Middle frontal gyrus (tissue), 1 donor: ENCODE measurements at regions not wholly inside any gene's neighbourhood (a gene's known extent, or its start where the extent isn't known, plus 50 kb on each side); places are given as distances from the start of the nearest gene placed in this dataset.

ENCODE experiments used
- DNase-seq: peaks from one replicate; pipeline ENCODE4 v3.0.0-alpha.2; 2015; ENCODE audit warnings: low spot score; ENCODE audit errors: extremely low spot score

DNA sequence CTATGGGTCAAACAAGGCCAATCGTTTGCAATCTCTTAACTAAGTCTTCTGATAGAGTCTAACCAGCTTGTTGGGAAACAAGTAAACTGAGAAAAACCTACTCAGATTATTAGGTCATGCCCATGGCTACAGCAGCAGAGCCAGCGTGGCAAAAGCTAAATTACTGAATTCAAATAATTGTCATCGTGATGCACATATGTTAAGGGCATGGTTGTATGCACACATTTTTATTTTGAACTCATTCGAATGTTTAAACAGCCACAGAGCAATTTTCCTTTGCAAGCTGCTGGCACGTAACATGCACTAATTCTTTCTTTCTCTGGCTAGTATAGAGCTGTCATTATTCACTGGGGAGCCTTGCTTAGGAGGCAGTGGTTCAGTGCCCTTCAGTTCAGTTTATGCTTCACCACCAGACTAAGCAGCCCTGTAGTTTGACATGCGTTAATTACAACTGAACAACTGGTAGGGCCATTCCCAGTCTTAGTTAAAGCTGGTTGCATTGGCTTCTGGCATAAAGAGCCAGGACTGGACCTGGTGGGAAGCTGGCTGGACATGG, 396.4 kb downstream of the METTL15 start:
- no peak for DNase-seq

DNA sequence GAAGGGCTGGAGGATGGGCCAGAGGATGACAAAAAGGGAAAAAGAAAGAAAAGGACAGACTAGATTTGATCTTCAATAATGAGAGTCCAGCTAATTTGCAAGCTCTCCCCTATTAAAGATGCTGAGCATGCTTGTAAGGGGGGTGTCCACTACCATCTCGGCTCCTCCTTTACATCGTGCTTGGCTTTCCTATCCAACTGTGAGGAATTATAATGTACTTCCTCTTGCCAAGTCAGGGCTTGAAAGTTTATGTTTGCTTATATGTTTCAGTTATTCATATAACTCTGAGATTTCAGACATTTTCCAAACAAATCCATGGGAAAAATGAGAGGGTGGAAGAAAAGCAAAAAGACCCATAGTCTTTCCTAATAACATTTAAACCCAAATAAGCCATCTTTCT, 387.1 kb downstream of the METTL15 start:
- no peak for DNase-seq

DNA sequence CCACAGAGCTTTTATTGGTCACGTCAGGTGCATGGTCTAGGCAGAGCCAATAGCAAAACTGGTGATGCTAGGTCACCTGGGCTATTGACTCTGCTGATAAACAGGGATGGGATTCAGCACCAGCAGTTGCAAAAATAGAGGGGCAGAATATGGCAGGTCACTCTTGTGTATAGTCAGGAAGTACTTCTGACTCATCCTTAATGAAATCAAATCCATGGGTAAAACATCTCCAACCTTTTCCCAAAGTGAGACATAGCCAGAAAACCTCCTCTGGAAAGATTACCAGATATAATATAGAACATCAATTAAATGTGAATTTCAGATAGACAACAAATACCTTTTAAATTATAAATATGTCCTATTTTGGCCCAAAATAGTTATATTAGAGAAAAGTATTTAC, 383.2 kb downstream of the METTL15 start:
- no peak for DNase-seq

- DNase-seq: no peak
Observed at GRCh38 chr11:28490773-28491382, 382.7 kb downstream of the METTL15 start.

DNA sequence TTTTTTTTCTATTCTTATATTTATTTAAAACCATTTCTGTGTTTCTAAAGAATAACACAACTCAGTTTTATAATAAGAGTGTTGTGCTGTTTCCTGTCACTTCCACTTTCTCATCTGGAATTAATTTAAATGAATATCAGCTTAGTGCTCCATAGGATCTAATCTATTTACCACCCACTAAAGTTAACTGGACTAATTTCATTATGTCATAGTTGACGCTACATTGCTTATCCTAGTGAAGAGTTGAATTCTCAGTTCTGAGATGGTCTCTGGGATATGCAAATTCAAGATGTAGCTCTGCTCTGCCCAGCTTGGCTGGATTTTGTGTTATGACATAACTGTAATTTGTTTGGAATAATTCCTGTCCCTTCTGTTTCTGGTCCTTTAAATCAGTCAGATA, 380.1 kb downstream of the METTL15 start:
- no peak for DNase-seq

DNA sequence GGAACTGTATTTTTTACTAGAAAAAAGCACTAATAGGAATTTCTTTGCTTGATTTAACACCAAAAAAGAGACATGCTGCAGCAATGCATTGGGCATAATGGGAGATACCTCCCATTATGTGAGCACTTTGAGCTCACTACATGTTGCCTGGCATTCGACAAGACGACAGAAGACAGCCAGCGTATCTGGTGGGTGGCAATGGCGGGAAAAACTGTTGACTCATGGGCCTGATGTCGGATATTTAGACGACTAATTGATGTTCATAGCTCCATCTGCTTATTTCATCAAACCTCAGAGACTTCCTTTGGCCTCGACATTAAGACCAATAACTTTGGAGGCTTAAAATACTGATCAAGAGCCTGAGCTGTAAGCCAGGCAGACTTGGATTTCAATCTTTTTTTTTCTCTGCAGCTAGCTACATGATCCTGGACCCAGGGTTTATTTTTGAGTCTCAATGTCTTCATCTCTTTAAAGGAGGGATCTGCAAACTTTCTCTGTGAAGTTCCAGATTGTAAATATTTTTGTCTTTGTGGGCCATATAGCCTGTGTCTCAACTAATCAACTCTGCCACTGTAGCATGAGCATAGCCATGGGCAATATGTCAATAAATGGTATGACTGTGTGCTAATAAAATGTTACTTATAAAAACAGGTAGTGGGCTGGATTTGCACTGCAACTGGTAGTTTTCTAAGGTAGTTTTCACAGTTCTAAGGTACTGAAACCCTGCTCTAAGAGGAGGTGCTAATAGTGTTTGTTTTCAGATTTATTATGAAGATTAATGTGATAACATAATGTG, 375.1 kb downstream of the METTL15 start:
- no peak for DNase-seq

DNA sequence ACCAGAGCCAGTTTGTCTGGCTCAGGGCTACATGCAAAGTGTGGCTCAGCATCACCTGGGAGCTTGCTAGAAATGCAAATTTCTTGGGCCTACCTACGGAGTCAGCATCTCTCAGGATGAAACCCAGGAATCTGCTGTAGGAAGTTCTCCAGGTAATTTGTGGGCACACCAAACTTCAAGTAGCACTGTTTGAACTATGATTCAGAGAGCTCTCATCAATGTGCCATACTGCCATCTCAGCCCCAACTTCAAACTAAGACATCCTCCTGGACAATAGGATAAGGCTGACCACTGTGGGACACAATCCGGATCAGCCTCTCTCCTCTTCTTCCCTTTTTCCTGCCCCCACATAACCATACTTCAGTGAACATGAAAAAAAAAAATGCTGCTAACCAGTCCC, 374.5 kb downstream of the METTL15 start:
- no peak for DNase-seq

GRCh38 chr11:28481616-28482480, 373.7 kb downstream of the METTL15 start:
- DNase-seq: no peak

- no peak for DNase-seq
Observed at GRCh38 chr11:28480406-28480805, 372.2 kb downstream of the METTL15 start.

- no peak for DNase-seq
Observed at GRCh38 chr11:28476864-28477263, 368.7 kb downstream of the METTL15 start.

DNA sequence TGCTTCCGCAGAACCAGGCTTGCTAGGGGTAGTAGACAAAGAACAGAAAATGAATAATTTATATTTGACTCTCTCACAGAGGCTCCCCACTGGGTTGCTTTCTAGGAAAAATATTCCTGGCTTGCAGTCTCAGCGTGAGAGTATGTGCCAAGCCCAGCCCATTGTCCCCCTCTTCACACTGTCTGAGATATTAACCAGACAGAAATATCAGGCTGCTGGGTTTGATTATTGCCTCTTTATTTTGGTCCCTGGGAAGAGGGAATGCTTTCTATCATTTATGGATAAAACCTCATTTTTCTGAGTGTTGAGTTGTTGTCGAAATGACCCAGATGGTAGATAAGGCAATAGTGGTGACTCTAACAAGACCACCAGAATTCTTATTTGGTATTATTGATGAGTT, 367.9 kb downstream of the METTL15 start:
- DNase-seq: no peak

DNA sequence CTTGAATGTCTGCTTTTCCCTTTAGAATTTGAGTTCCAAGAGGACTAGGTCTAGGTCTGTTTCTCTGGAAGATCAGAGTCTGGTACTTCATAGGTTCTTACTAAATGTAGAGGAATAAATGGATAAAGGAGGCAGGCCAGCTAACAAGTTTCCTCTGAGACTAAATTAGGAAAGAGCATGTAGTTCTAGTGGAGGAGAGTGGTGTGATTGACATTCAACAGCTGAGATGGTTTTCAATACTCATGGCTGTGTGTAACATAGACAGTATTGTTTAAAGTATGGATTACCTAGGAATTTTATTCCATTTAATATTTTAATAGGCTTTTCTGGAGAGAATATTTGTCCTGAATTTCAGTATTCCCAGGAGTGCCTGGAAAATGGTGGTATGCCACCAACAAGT, 364.7 kb downstream of the METTL15 start:
- DNase-seq: no peak

GRCh38 chr11:28471537-28471936, 363.3 kb downstream of the METTL15 start:
- no peak for DNase-seq

- no peak for DNase-seq
Observed at GRCh38 chr11:28470180-28470579, 362.0 kb downstream of the METTL15 start.

DNA sequence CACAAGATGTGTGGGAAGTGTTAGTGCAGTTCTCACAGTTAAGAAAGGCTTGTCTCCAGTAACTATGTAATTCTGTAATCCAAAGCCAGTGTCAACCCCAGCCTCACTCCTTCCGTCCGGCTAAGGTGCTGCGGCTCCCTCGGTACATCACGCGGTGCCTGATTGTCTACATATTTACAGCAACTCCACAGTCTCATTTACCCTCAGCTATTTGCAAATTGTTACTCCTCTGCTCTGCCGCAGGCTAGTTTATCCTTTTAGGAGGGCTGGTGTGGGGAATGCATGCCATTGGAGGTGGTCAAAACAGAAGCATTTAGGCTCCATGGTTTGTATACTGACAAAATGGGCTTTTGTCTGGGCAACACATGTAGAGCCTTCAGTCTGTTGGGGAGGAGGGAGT, 358.3 kb downstream of the METTL15 start:
- DNase-seq: no peak

DNA sequence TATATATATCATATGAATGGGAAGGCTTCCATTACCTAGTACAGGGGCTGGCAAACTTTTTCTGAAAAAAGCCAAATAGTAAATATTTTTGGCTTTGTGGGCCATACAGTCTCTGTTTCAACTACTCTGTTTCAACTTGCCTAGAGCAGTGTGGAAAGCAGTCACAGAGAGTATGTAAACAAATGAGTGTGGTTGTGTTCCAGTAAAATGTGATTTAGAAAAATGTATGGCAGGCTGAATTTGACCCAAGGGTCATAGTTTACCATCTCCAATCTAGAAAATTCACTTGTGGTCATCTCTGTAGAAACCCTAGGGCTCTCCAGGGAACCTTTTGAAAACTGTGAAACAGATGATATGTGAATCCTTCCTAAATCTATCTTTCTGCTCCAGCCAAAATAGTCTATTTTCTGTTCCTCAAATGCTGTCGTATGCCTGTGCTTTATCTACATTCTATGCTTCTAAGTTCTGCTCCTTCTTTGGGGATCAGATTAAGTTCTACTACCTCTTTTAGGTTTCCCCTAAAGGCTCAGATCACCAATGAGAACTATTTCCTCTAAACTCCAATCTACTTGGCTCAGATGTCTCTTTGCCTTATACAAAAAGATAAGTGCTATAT, 356.2 kb downstream of the METTL15 start:
- no peak for DNase-seq

DNA sequence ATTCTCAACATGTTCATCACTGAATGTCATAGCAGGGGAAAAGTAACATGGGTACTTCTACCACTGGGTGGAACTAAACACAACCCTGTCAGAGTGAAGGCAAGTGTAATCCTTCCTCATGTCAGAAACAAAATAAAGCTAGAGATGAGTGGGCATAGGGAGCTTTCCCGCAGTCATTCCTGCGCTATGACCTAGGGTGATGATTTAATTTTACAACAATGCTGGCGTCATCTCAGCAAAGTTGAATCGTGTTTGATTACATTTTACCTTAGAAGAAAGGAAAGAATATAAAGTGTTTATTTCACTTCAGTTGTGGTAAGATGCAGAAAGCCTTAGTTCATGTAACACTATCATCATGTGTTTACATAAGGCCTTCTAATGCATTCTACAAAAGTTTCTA, 355.6 kb downstream of the METTL15 start:
- no peak for DNase-seq

- no peak for DNase-seq
Observed at GRCh38 chr11:28461846-28462245, 353.7 kb downstream of the METTL15 start.

GRCh38 chr11:28461338-28461737, 353.1 kb downstream of the METTL15 start:
- no peak for DNase-seq

DNA sequence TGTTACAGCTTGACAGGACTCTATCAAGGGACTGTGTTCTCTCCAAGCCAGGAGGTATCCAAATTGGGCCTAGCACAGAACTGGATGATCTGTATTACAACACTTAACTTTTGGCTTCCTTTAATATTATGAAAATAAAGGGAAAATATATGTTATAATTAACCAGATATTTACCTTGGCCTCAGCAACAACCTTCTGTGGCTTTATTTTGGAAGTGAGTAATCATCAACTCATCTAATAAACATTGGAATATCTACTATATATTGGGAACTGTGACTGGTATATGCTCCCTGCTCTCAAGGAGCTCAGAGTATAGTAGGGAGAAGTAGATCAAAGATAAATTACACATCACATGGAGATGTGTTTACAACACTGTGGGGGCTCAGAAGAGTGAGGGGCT, 352.2 kb downstream of the METTL15 start:
- no peak for DNase-seq

DNA sequence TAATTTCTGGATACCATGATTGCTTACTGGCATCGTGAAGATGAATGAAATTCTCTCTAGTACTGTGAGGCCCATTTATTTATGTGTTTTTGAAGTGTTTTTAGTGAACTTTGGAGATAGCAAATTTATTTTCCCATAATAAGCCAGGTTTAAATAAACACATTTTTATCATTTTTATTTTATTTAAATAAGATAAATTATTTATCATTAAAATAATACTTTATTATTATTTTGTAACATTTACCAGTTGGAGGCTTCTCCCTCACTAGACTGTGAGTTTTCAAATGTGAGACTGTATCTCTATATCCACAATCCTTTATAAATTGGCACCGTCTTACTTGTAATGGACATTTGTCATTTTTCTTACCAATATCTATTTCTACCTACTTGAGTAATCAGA, 351.7 kb downstream of the METTL15 start:
- DNase-seq: no peak
